A673 (cell line): ENCODE measurements at regions not wholly inside any gene's neighbourhood (a gene's known extent, or its start where the extent isn't known, plus 50 kb on each side); places are given as distances from the start of the nearest gene placed in this dataset.

Experiments used
- EZH2 ChIP-seq: fragments of 200-600 bp; sonication (generic); IDR thresholded peaks from 2 replicates; pipeline ENCODE4 v1.6.1; 2017; ENCODE audit warnings: borderline replicate concordance, low read depth, mild to moderate bottlenecking, mixed read lengths, antibody characterized with exemption, low read length; ENCODE audit not compliant: poor library complexity, severe bottlenecking
- TF ChIP-seq, protein P1 (sequence below): fragments of 300-800, 200-600 bp; sonication (generic); conservative IDR thresholded peaks from 2 replicates; pipeline ENCODE4 v1.5.1; 2017; ENCODE audit warnings: low read depth, mild to moderate bottlenecking, antibody characterized with exemption, low read length, moderate library complexity, mixed read lengths

DNA sequence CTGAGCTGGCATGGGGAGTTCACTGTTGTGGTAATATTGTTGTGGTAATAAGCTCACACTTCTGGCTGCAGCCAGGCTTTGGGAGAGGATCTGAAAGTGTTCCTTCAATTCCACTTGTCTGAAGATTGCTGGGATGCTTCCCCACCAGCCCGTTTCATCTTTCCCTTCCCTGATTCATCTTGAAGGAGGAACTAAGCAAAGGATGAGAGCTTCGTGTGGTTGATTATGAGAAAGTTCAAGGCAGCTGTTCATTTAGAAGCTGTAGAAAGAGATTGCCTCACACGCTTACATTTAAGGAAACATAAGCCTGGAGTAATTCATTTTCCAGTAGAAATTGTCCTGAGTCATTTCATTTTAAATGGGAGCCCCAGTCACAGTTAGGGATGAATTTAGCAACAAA, 122.4 kb upstream of the GAS1 start:
- TF ChIP-seq, protein P1, sequence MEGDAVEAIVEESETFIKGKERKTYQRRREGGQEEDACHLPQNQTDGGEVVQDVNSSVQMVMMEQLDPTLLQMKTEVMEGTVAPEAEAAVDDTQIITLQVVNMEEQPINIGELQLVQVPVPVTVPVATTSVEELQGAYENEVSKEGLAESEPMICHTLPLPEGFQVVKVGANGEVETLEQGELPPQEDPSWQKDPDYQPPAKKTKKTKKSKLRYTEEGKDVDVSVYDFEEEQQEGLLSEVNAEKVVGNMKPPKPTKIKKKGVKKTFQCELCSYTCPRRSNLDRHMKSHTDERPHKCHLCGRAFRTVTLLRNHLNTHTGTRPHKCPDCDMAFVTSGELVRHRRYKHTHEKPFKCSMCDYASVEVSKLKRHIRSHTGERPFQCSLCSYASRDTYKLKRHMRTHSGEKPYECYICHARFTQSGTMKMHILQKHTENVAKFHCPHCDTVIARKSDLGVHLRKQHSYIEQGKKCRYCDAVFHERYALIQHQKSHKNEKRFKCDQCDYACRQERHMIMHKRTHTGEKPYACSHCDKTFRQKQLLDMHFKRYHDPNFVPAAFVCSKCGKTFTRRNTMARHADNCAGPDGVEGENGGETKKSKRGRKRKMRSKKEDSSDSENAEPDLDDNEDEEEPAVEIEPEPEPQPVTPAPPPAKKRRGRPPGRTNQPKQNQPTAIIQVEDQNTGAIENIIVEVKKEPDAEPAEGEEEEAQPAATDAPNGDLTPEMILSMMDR: no peak
- no peak for TF ChIP-seq EZH2
